HepG2 (cell line): ENCODE measurements at regions not wholly inside any gene's neighbourhood (a gene's known extent, or its start where the extent isn't known, plus 50 kb on each side); places are given as distances from the start of the nearest gene placed in this dataset.

ENCODE experiments used
- ATAC-seq: fragments of 200-7000 bp; cut with Tn5 transposase; 3 replicates; pipeline ENCODE4 v1.9.1; 2020; ENCODE audit warnings: mild to moderate bottlenecking, moderate library complexity
- BruUV-seq: library from RNA; stranded (reverse); fragments of 400-500 nt; replicated peaks from 2 replicates; lab custom pipeline; 2021; lab: Mats Ljungman, UMichigan
- CTCF ChIA-PET: fragments of 300-600 bp; formaldehyde crosslinking; extraction: SDS; loops from one replicate; lab custom pipeline; 2021; ENCODE audit warnings: low total read pairs, inconsistent platforms, low intra/inter-chr PET ratio; lab: Yijun Ruan, JAX
- POLR2A ChIA-PET: fragments of 350-600 bp; sonication (Branson Sonifier 250); formaldehyde crosslinking; loops from one replicate; lab custom pipeline; 2020; ENCODE audit warnings: antibody characterized with exemption, inconsistent platforms; lab: Yijun Ruan, JAX
- DNase-seq: peaks from one replicate; pipeline ENCODE4 v3.0.0-alpha.2; 2015; ENCODE audit warnings: low spot score
- FAIRE-seq: peaks from 3 replicates; lab custom pipeline; 2011; peaks lifted over from hg19 to GRCh38; lab: Jason Lieb, UNC
- H2AFZ ChIP-seq: one replicate; pipeline ENCODE4 v1.6.1; 2011; ENCODE audit warnings: low read length, inconsistent platforms
- H3K27ac ChIP-seq: fragments of 300-600 bp; 3 replicates; pipeline ENCODE4 v1.8.0; 2011; ENCODE audit warnings: mixed run types, mild to moderate bottlenecking, mixed read lengths, low read length, inconsistent platforms; ENCODE audit not compliant: insufficient read depth; ENCODE audit errors: extremely low read length
- H3K27me3 ChIP-seq, 2 experiments: fragments of 200-600 bp in 1 of 2; 2 replicates in 1 of 2; 3 replicates in 1 of 2; pipeline versions ENCODE4 v1.6.0 to v1.8.0; 2011; ENCODE audit warnings: low read length in 2 of 2, mild to moderate bottlenecking in 2 of 2, moderate library complexity in 2 of 2, inconsistent platforms in 1 of 2; ENCODE audit not compliant: insufficient read depth in 2 of 2, control insufficient read depth in 1 of 2
- H3K36me3 ChIP-seq, 2 experiments: fragments of 200-600 bp in 1 of 2; replicated peaks in 1 of 2; 2 replicates in 1 of 2; 3 replicates in 1 of 2; pipeline versions ENCODE4 v1.5.1 to v1.8.0; 2011; ENCODE audit warnings: low read length in 2 of 2, inconsistent platforms in 1 of 2; ENCODE audit not compliant: insufficient read depth in 2 of 2, control insufficient read depth in 1 of 2
- H3K4me1 ChIP-seq: 2 replicates; pipeline ENCODE4 v1.5.1; 2012; ENCODE audit warnings: low read length, inconsistent platforms; ENCODE audit not compliant: insufficient read depth
- H3K4me2 ChIP-seq: 2 replicates; pipeline ENCODE4 v1.6.0; 2011; ENCODE audit warnings: low read depth, low read length, inconsistent platforms
- H3K4me3 ChIP-seq, 3 experiments: fragments of 200-600 bp in 1 of 3; sonication (generic), shearing (Covaris generic) in 1 of 3; replicated peaks in 1 of 3; 2 replicates each; pipeline ENCODE4 v1.5.1; 2011 to 2016; ENCODE audit warnings: low read length in 3 of 3, inconsistent platforms in 2 of 3, low read depth in 2 of 3, mild to moderate bottlenecking in 2 of 3, control low read depth in 1 of 3, mixed read lengths in 1 of 3; ENCODE audit not compliant: insufficient read depth in 1 of 3
- H3K79me2 ChIP-seq: one replicate; pipeline ENCODE4 v1.6.1; 2011; ENCODE audit warnings: low read length, inconsistent platforms; ENCODE audit not compliant: insufficient read depth
- H3K9ac ChIP-seq: 2 replicates; pipeline ENCODE4 v1.6.0; 2011; ENCODE audit warnings: mild to moderate bottlenecking, low read depth, low read length, inconsistent platforms; ENCODE audit not compliant: insufficient read depth
- H3K9me3 ChIP-seq: 2 replicates; pipeline ENCODE4 v1.5.1; 2012; ENCODE audit warnings: mild to moderate bottlenecking, low read length
- H4K20me1 ChIP-seq: 2 replicates; pipeline ENCODE4 v1.6.0; 2011; ENCODE audit warnings: inconsistent platforms, mild to moderate bottlenecking, low read length, moderate library complexity; ENCODE audit not compliant: insufficient read depth
- FOSL1 ChIP-seq: sonication (generic); formaldehyde crosslinking; IDR thresholded peaks from 2 replicates; pipeline ENCODE4 v1.9.0; 2021; ENCODE audit warnings: missing genetic modification reagents, borderline replicate concordance
- FOXA1 ChIP-seq, 2 experiments: fragments of 450-650 bp in 1 of 2; sonication (generic) in 1 of 2; formaldehyde crosslinking in 1 of 2; IDR thresholded peaks; 2 replicates each; pipeline versions ENCODE4 v1.4.0 to v1.6.1; 2016 to 2020; ENCODE audit warnings: missing genetic modification reagents in 1 of 2
- FOXJ3 ChIP-seq: sonication (generic); formaldehyde crosslinking; IDR thresholded peaks from 2 replicates; pipeline ENCODE4 v1.4.0; 2020; ENCODE audit warnings: missing genetic modification reagents, mild to moderate bottlenecking, borderline replicate concordance
- MXD4 ChIP-seq: IDR thresholded peaks from 2 replicates; pipeline ENCODE4 v1.6.1; 2016; ENCODE audit warnings: mild to moderate bottlenecking, missing biosample characterization, missing genetic modification reagents
- SSRP1 ChIP-seq: IDR thresholded peaks from 2 replicates; pipeline ENCODE4 v1.6.1; 2016; ENCODE audit warnings: control low read depth
- ZKSCAN8 ChIP-seq: IDR thresholded peaks from 2 replicates; pipeline ENCODE4 v1.6.1; 2016; ENCODE audit warnings: borderline replicate concordance, missing genetic modification reagents, missing compliant biosample characterization
- ZNF20 ChIP-seq: sonication (generic); formaldehyde crosslinking; IDR thresholded peaks from 2 replicates; pipeline ENCODE4 v1.4.0; 2020; ENCODE audit warnings: mild to moderate bottlenecking, moderate library complexity, missing genetic modification reagents
- ZNF331 ChIP-seq: sonication (generic); formaldehyde crosslinking; IDR thresholded peaks from 2 replicates; pipeline ENCODE4 v1.4.0; 2020; ENCODE audit warnings: missing genetic modification reagents
- ZNF749 ChIP-seq: sonication (generic); formaldehyde crosslinking; IDR thresholded peaks from 2 replicates; pipeline ENCODE4 v1.8.0; 2022; ENCODE audit warnings: mild to moderate bottlenecking, missing genetic modification reagents, moderate library complexity, borderline replicate concordance
- ZNF784 ChIP-seq: sonication (generic); formaldehyde crosslinking; IDR thresholded peaks from 2 replicates; pipeline ENCODE4 v1.5.1; 2020; ENCODE audit warnings: missing genetic modification reagents, mild to moderate bottlenecking, borderline replicate concordance
- ZNF891 ChIP-seq: sonication (generic); formaldehyde crosslinking; IDR thresholded peaks from 2 replicates; pipeline ENCODE4 v1.5.0; 2020; ENCODE audit warnings: mild to moderate bottlenecking, missing genetic modification reagents
- WGBS: methylation state at CpG from one replicate; pipeline ENCODE4 v1.1.6; 2017; ENCODE audit warnings: low lambda C conversion rate; 5-methylcytosine and 5-hydroxymethylcytosine counted together
- in situ Hi-C: cut with HindIII; loops from 2 replicates; pipeline ENCODE4 v1.10.0; 2017; ENCODE audit warnings: low pct_unique_long_range_greater_than_20kb; ENCODE audit not compliant: extremely low pct_ligation_motif_present
- intact Hi-C: fragments of 100-400 bp; cut with micrococcal nuclease; formaldehyde crosslinking; loops from one replicate; pipeline ENCODE4 v1.10.0; 2022; ENCODE audit not compliant: unreplicated experiment
- TF ChIP-seq, protein P1 (sequence below): sonication (generic); formaldehyde crosslinking; IDR thresholded peaks from 2 replicates; pipeline ENCODE4 v1.4.0; 2020; ENCODE audit warnings: missing genetic modification reagents, mild to moderate bottlenecking, borderline replicate concordance
- TF ChIP-seq, protein P2 (sequence below): sonication (generic); formaldehyde crosslinking; IDR thresholded peaks from 2 replicates; pipeline ENCODE4 v1.4.0; 2020; ENCODE audit warnings: missing genetic modification reagents

DNA sequence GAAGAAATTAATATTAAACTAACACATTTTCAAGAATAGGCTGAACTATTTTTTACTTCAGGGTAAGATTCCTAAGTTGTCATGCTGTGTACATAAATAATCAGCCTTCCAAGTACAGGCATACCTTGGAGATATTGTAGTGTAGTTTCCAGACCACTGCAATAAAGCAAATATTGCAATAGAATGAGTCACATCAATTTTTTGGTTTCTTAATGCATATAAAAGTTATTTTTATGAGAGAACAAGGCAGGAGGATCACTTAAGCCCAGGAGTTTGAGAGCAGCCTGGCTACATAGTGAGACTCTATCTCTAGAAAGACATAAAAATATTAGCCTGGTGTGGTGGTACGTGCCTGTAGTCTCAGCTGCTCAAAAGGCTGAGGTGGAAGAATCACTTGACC is 511.5 kb downstream of the UQCRFS1 start:
- Histone ChIP-seq H3K4me2 (no peak overlapping the region), H3K4me1 (no peaks in the 10 kb centered on the region), H3K27ac (no peak overlapping the region), H3K79me2 (no peaks in the 10 kb centered on the region), H3K4me3 (no peak overlapping the region), H3K27me3 (no peaks in the 10 kb centered on the region), H4K20me1 (no peaks in the 10 kb centered on the region), H3K9me3 (peaks cover 58% of the 10 kb centered on the region), H3K36me3 (no peaks in the 10 kb centered on the region), H3K9ac (no peak overlapping the region), H2AFZ (no peak overlapping the region)
- in situ Hi-C loops = loop anchor here (10.0 to 25.0 kb wide), 2 partner anchors 237 to 739 kb away; no protein-coding TSS in a partner anchor
- ChIA-PET CTCF (no interaction called here), POLR2A (no interaction called here)
- DNase-seq = no peak
- no peak for ATAC-seq
- WGBS = 0% methylated on average over 1 of the region's 1 CpG
- no peak for TF ChIP-seq ZNF749 (CRISPR knock-in tag)
- no peak for TF ChIP-seq ZNF20 (CRISPR knock-in tag)
- TF ChIP-seq FOXJ3 (CRISPR knock-in tag) = no peak
- no peak for TF ChIP-seq ZNF891
- no peak for TF ChIP-seq FOSL1 (CRISPR knock-in tag)
- TF ChIP-seq FOXA1 (IDR thresholded peaks at IDR 0.05) = no peak
- no peak for TF ChIP-seq FOXA1 (CRISPR knock-in tag; IDR thresholded peaks at IDR 0.05)
- no peak for TF ChIP-seq ZNF331 (CRISPR knock-in tag)
- TF ChIP-seq MXD4 (CRISPR knock-in tag) = no peak
- TF ChIP-seq, protein P1, sequence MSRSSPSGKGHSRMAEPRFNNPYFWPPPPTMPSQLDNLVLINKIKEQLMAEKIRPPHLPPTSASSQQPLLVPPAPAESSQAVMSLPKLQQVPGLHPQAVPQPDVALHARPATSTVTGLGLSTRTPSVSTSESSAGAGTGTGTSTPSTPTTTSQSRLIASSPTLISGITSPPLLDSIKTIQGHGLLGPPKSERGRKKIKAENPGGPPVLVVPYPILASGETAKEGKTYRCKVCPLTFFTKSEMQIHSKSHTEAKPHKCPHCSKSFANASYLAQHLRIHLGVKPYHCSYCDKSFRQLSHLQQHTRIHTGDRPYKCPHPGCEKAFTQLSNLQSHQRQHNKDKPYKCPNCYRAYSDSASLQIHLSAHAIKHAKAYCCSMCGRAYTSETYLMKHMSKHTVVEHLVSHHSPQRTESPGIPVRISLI = no peak
- no peak for TF ChIP-seq SSRP1
- no peak for TF ChIP-seq ZNF784 (CRISPR knock-in tag)
- TF ChIP-seq, protein P2, sequence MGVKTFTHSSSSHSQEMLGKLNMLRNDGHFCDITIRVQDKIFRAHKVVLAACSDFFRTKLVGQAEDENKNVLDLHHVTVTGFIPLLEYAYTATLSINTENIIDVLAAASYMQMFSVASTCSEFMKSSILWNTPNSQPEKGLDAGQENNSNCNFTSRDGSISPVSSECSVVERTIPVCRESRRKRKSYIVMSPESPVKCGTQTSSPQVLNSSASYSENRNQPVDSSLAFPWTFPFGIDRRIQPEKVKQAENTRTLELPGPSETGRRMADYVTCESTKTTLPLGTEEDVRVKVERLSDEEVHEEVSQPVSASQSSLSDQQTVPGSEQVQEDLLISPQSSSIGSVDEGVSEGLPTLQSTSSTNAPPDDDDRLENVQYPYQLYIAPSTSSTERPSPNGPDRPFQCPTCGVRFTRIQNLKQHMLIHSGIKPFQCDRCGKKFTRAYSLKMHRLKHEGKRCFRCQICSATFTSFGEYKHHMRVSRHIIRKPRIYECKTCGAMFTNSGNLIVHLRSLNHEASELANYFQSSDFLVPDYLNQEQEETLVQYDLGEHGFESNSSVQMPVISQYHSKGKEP = no peak
- TF ChIP-seq ZKSCAN8 (CRISPR knock-in tag) = no peak
- BruUV-seq = no TSS peak
- no peak for FAIRE-seq
- intact Hi-C loops = no loop called here
